ENCODE measurements at regions not wholly inside any gene's neighbourhood (a gene's known extent, or its start where the extent isn't known, plus 50 kb on each side); places are given as distances from the start of the nearest gene placed in this dataset.

DNA sequence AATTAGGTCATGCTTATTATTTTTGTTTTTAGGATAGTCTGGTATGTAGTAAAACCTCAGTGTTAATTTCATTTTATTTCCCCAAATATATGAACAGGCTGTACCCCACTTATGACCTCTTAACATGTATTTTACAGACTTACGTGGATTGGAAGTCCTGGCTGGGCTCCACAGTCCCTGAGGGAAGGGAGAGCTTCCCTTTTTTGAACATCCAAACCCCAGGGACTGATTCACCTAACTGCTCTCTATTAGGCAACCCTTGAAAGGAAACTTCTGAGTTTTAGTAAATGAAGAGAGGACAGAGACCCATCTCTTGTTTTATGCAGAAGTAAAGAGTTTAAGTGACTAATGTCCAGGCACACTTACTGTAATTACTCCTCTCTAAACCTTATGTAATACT is 233.1 kb upstream of the SPRY1 start:
- Mint-ChIP-seq H3K27me3 (ENCODE audit: insufficient read depth, low read depth) (no peaks in the 10 kb centered on the region), H3K4me1 (no peaks in the 10 kb centered on the region), H3K36me3 (peaks cover 6% of the 10 kb centered on the region), H3K9me3 (peaks cover 5% of the 10 kb centered on the region), H3K27ac (no peak overlapping the region), H3K4me3 (no peak overlapping the region)
- Histone ChIP-seq H4K20me1 (ENCODE audit: low read depth) (no peaks in the 10 kb centered on the region), H3F3A (ENCODE audit: low read depth) (no peaks in the 10 kb centered on the region), H3K4me1 (peaks cover 3% of the 10 kb centered on the region), H3K27me3 (no peaks in the 10 kb centered on the region), H2AFZ (replicated peaks) (no peak overlapping the region), H3K9ac (no peak overlapping the region), H3K4me3 (no peak overlapping the region), H3K79me2 (ENCODE audit: low read depth) (no peaks in the 10 kb centered on the region), H3K27ac (no peak overlapping the region), H3K9me3 (ENCODE audit: low read depth) (no peaks in the 10 kb centered on the region), H3K36me3 (no peaks in the 10 kb centered on the region), H3K4me2 (no peak overlapping the region)
- TF ChIP-seq, protein P1, sequence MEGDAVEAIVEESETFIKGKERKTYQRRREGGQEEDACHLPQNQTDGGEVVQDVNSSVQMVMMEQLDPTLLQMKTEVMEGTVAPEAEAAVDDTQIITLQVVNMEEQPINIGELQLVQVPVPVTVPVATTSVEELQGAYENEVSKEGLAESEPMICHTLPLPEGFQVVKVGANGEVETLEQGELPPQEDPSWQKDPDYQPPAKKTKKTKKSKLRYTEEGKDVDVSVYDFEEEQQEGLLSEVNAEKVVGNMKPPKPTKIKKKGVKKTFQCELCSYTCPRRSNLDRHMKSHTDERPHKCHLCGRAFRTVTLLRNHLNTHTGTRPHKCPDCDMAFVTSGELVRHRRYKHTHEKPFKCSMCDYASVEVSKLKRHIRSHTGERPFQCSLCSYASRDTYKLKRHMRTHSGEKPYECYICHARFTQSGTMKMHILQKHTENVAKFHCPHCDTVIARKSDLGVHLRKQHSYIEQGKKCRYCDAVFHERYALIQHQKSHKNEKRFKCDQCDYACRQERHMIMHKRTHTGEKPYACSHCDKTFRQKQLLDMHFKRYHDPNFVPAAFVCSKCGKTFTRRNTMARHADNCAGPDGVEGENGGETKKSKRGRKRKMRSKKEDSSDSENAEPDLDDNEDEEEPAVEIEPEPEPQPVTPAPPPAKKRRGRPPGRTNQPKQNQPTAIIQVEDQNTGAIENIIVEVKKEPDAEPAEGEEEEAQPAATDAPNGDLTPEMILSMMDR (IDR thresholded peaks at IDR 0.05): no peak
- TF ChIP-seq EZH2 (IDR thresholded peaks at IDR 0.05): no peak
- no peak for TF ChIP-seq EZH2phosphoT487 (IDR thresholded peaks at IDR 0.05)
- DNase-seq (ENCODE audit: low spot score): no peak

DNA sequence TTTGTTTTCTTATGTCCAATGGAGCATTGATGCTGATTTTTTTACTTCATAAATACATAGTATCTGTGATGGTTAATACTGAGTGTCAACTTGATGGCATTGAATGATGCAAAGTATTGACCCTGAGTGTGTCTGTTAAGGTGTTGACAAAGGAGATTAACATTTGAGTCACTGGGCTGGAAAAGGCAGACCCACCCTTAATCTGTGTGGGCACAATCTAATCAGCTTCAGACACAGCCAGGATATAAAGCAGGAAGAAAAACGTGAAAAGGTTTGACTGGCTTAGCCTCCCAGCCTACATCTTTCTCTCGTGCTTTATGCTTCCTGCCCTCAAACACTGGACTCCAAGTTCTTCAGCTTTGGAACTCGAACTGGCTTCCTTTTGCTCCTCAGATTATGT is 230.6 kb upstream of the SPRY1 start:
- Histone ChIP-seq H2AFZ (replicated peaks) (no peak overlapping the region), H3K9ac (no peak overlapping the region), H3K27me3 (no peaks in the 10 kb centered on the region), H3F3A (ENCODE audit: low read depth) (no peaks in the 10 kb centered on the region), H3K36me3 (no peaks in the 10 kb centered on the region), H4K20me1 (ENCODE audit: low read depth) (no peaks in the 10 kb centered on the region), H3K4me3 (no peak overlapping the region), H3K9me3 (ENCODE audit: low read depth) (no peaks in the 10 kb centered on the region), H3K4me2 (no peak overlapping the region), H3K4me1 (no peaks in the 10 kb centered on the region), H3K27ac (no peak overlapping the region), H3K79me2 (ENCODE audit: low read depth) (no peaks in the 10 kb centered on the region)
- H3K36me3 Mint-ChIP-seq: peaks cover 6% of the 10 kb centered on the region
- no peak overlapping the region for H3K4me3 Mint-ChIP-seq
- H3K27ac Mint-ChIP-seq: no peak overlapping the region
- H3K9me3 Mint-ChIP-seq: peaks cover 5% of the 10 kb centered on the region
- peaks cover 3% of the 10 kb centered on the region for H3K4me1 Mint-ChIP-seq
- DNase-seq (ENCODE audit: low spot score): no peak
- TF ChIP-seq EZH2 (IDR thresholded peaks at IDR 0.05) (no peak), EZH2phosphoT487 (IDR thresholded peaks at IDR 0.05) (no peak)
- TF ChIP-seq, protein P1 (IDR thresholded peaks at IDR 0.05): no peak
- no peaks in the 10 kb centered on the region for H3K27me3 Mint-ChIP-seq (ENCODE audit: insufficient read depth, low read depth)

DNA sequence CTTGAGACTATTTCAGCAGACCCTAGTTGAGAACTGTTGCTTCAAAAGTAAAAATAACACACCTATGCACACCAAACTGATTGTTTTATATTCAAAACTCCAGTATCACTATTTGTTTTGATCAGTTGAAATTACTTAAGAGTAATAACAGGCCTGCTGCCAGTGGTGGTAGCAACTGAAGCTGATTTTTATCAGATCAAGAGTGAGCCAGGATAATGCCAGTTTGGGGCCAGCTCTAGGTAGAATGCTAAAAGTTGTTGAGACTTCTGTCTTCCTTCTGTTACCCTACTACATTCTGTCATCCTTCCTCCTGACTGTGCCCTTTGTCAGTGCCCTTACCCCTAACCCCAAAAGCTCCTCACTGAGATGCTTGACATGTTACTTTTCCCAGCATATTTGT is 228.7 kb upstream of the SPRY1 start:
- no peak overlapping the region for H3K4me2 ChIP-seq
- no peak overlapping the region for H2AFZ ChIP-seq (replicated peaks)
- no peaks in the 10 kb centered on the region for H3K9me3 ChIP-seq (ENCODE audit: low read depth)
- H3K27me3 Mint-ChIP-seq (ENCODE audit: insufficient read depth, low read depth): no peaks in the 10 kb centered on the region
- H3K4me3 Mint-ChIP-seq: no peak overlapping the region
- no peaks in the 10 kb centered on the region for H3K27me3 ChIP-seq
- H3K79me2 ChIP-seq (ENCODE audit: low read depth): no peaks in the 10 kb centered on the region
- no peaks in the 10 kb centered on the region for H3F3A ChIP-seq (ENCODE audit: low read depth)
- H3K36me3 ChIP-seq: no peaks in the 10 kb centered on the region
- no peak overlapping the region for H3K27ac Mint-ChIP-seq
- H3K4me3 ChIP-seq: no peak overlapping the region
- TF ChIP-seq EZH2phosphoT487 (IDR thresholded peaks at IDR 0.05) (no peak), EZH2 (IDR thresholded peaks at IDR 0.05) (no peak)
- TF ChIP-seq, protein P1 (IDR thresholded peaks at IDR 0.05): no peak
- H3K4me1 ChIP-seq: no peaks in the 10 kb centered on the region
- peaks cover 3% of the 10 kb centered on the region for H3K4me1 Mint-ChIP-seq
- DNase-seq (ENCODE audit: low spot score): no peak
- no peak overlapping the region for H3K27ac ChIP-seq
- H4K20me1 ChIP-seq (ENCODE audit: low read depth): no peaks in the 10 kb centered on the region
- peaks cover 5% of the 10 kb centered on the region for H3K9me3 Mint-ChIP-seq
- H3K36me3 Mint-ChIP-seq: peaks cover 6% of the 10 kb centered on the region
- no peak overlapping the region for H3K9ac ChIP-seq

All from neural progenitor cell (in vitro differentiated cells).